GM19455 (cell line): ENCODE measurements at regions not wholly inside any gene's neighbourhood (a gene's known extent, or its start where the extent isn't known, plus 50 kb on each side); places are given as distances from the start of the nearest gene placed in this dataset.
"Not testable (repeated sequence)": the region's sequence is repeated elsewhere in the genome, so short reads cannot be mapped to it uniquely, and the experiment has no call there.

Source experiments
- ATAC-seq: cut with Tn5 transposase; IDR thresholded peaks from one replicate; pipeline ENCODE4 v1.9.1; 2021; ENCODE audit not compliant: unreplicated experiment

GRCh38 chr2:153532140-153532539 is 53.6 kb upstream of the RPRM start:
- ATAC-seq, result no peak

DNA sequence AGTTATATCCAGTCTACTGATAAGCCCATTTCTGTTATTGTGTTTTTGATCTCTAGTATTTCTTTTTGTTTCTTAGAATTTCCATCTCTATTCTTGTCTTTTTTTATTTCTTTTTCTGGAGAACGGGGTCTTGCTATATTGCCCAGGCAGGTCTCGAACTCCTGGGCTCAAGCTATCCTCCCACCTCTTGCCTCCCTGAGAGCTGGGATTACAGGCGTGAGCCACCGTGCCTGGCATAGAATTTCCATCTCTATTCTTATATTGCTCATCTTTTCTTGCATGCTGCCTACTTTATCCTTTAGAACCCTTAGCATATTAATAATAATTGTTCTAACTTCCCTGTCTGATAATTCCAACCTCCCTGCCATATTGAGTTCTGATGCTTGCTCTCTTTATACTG is 55.2 kb upstream of the RPRM start:
- not testable (repeated sequence) for ATAC-seq

DNA sequence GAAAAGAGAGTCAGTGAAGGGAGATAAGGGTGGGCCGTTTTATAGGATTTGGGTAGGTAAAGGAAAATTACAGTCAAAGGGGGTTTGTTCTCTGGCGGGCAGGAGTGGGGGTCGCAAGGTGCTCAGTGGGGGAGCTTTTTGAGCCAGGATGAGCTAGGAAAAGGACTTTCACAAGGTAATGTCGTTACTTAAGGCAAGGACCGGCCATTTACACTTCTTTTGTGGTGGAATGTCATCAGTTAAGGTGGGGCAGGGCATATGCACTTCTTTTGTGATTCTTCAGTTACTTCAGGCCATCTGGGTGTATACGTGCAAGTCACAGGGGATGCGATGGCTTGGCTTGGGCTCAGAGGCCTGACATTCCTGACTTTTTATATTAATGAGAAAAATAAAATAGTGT is 56.0 kb upstream of the RPRM start:
- not testable (repeated sequence) for ATAC-seq

- no peak for ATAC-seq
These were observed 57.6 kb upstream of the RPRM start for GRCh38 chr2:153536115-153536514.

- ATAC-seq, result not testable (repeated sequence)
These were observed 59.5 kb upstream of the RPRM start for GRCh38 chr2:153538102-153538501.

GRCh38 chr2:153543635-153544071 is 65.1 kb upstream of the RPRM start:
- peak; percentile 75 for ATAC-seq

DNA sequence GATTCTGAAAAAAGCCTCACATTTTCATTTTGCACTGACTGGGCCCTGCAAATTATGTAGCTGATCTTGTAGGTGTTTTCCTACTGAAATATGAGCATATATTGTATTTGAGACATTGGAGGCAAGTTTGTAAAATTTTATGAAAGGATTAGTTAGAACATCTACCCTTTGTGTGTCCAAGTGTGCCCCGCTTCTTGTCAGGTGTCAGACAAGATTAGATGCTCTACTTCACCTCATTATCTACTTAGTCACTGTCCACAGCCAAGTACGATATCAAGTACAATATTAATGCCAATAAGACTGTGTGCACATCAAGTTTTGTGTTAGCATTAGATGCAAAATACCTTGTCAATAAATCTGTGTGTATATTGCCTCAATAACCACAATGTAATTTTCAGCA is 67.8 kb upstream of the RPRM start:
- ATAC-seq, result no peak

GRCh38 chr2:153548536-153548935 is 70.0 kb upstream of the RPRM start:
- no peak for ATAC-seq

- no peak for ATAC-seq
These were observed 73.1 kb upstream of the RPRM start for GRCh38 chr2:153551698-153552097.

GRCh38 chr2:153557211-153557610 is 78.6 kb upstream of the RPRM start:
- ATAC-seq, result no peak

DNA sequence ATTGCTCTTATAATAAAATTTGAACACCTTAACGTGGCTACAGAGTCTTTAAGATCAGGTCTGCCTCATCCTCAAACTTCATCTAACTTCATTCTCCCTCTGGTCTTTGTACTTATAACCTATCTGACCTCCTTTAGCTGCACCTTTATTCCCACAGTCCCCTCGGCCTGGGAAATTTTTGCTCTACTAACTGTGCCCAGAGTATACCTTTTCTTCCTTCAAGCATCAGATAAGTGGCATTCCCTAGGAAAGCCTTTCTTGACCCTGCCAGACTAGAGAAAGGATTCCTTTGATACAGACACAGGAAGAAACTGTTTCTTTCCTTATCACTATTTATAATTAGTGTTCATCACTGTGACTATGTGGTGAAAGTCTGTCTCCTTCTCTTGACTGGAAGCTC is 79.2 kb upstream of the RPRM start:
- ATAC-seq, result no peak

DNA sequence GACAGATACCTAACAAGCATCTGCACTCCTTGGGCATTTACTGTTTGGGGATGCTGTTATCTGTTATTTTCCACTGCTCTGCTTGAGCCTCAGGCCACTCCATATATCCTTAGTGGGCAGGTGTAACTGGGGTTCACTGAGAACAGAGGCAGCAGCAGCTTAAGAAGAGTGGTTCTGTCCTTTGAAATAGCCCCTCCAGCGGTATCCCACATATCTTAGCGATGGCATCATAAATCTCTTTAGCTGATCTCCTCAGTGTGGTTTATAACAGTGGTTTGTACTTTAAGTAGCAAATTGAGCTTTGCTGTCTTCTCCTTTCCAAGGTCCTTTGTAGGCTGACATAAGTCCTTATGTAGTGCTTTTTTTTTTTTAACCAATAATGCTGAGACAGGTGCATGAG is 79.7 kb upstream of the RPRM start:
- no peak for ATAC-seq

GRCh38 chr2:153567367-153567766 is 88.8 kb upstream of the RPRM start:
- no peak for ATAC-seq

GRCh38 chr2:153568105-153568504 is 89.5 kb upstream of the RPRM start:
- ATAC-seq, result no peak

- ATAC-seq, result no peak
These were observed 96.8 kb upstream of the RPRM start for GRCh38 chr2:153575171-153575853.

DNA sequence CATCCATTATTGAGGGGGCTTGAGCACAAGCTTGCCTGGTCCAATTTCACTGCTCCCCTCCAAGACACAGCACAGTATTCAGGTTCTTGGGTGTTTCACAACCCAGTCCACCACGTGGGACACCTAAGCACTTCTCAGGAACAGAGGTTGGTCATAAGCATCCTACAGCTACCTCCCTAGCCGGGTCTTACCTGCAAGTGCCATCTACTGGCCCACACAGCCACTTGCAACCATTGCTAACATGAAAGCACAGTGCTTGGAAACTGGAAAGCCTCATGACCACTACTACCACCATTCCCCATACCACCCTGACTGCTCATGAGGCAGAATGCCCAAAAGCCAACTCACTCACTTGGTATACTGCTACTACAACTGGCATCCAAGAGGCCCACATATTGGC is 105.7 kb upstream of the RPRM start:
- no peak for ATAC-seq

- ATAC-seq, result no peak
These were observed 109.8 kb upstream of the RPRM start for GRCh38 chr2:153588408-153588807.

DNA sequence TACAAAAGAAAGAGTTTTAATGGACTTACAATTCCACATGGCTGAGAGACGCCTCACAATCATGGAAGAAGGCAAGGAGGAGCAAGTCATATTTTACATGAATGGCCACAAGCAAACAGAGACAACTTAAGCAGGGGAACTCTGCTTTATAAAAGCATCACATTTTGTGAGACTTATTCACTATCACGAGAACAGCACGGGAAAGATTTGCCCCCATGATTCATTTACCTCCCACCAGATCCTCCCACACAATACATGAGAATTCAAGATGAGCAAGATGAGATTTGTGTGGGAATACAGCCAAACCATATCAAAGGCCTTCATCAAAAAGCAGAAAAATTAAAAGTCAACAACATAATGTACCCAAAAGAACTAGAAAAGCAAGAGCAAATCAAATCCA is 111.0 kb upstream of the RPRM start:
- no peak for ATAC-seq

- not testable (repeated sequence) for ATAC-seq
These were observed 114.5 kb upstream of the RPRM start for GRCh38 chr2:153593086-153593485.

DNA sequence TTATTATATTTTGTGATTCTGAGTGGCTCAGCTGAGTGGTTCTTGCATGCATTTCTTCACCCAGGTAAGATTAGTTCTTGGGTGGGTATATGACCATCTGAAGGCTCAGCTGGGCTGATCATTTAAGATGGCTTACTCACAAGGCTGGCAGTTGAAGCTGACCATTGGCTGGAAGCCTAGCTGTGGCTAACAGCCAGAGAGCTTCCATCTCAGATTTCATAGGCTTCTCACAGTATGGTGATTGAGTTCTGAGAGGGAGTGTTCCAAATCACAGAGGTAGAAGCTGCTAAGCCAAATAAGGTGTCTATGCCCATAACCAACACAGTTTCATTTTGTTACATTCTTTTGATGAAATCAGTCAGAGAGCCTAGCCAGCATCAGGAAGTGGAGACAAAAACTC is 117.4 kb upstream of the RPRM start:
- no peak for ATAC-seq

DNA sequence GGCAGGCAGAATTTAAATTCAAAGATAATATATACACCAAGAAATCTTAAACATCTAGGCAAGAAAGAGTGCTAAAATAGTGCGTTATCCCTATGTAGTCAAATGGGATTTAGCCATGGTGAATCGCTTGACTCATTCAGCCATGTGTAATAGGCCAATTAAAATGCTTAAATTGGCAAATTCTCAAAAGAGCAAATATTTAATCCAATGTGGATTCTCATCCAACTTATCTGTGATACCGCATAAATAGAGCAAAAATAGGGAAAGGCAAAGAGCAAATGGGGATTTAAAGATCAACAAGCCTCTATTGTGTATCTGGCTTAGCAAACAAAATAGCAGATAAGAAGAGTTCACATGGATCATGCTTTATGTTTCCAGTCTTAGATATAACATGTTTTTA is 123.2 kb upstream of the RPRM start:
- ATAC-seq, result no peak

- no peak for ATAC-seq
These were observed 125.6 kb upstream of the RPRM start for GRCh38 chr2:153604133-153604532.

DNA sequence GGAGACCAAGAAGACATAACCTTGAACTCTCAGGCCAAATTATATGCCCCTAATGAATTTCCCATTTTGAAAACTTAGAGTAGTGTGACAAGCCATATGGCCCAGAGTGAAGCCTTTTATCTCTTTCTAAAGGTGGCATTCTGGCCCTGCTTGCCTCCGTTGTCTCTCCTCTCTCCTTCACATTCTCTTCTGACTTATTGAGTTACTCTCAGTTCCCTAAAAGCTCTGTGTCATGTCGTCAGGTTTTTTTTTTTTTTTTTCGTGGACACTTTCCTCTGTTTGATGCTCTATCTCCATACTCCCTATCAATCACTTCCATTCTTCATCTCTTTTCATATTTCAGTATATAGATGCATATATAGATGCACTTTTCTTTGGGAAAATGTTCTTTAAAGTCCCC is 128.1 kb upstream of the RPRM start:
- no peak for ATAC-seq
